ENCODE measurements at regions not wholly inside any gene's neighbourhood (a gene's known extent, or its start where the extent isn't known, plus 50 kb on each side); places are given as distances from the start of the nearest gene placed in this dataset.

DNA sequence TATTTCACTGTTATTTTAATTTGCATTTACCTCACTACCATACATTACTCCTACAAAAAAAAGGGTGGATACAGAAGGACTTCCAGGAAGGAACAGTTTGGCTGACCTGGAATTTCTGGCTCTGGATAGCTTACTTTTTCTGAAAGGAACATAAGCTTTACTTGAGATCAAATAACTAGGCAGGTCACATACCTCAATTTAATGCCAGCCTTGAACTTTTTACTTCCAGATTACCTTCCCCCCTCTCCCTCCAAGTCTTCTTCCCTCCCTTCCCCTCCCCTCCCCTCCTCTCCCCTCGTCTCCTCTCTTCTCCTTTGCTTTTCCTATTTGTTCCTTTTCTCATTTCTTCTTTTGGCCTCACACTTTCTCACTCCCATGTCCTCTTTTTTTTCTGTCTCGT, 659.2 kb upstream of the AADAT start:
- H3K4me1 Mint-ChIP-seq (ENCODE audit: low read depth), result no peaks in the 10 kb centered on the region
- DNase-seq (no peak), ATAC-seq (no peak)
- peaks cover 6% of the 10 kb centered on the region for H3K9me3 Mint-ChIP-seq
- H3K4me3 Mint-ChIP-seq, result no peak overlapping the region
- H3K36me3 Mint-ChIP-seq (ENCODE audit: insufficient read depth), result no peaks in the 10 kb centered on the region
- no peaks in the 10 kb centered on the region for H3K27me3 Mint-ChIP-seq (ENCODE audit: low read depth)

DNA sequence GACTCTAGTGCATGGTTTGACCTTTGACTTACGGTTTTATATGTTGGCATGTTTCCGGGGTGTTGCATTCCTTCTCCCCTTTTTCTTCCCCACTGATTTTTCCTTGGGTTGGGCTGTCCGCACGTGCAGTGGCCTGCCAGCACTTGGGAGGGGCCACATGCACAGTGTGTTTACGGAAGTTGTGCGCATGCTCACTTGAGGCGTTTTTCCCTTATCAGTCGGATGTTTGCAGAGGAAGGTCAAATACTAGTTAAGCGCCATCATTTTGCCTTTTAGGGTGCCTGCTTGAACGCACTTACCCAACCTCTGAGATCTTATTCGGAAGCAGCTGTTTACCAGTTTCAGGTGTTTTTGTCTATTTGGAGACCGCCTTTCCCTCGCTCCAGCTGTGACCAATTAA, 653.9 kb upstream of the AADAT start:
- no peak for ATAC-seq
- H3K4me3 Mint-ChIP-seq, result no peak overlapping the region
- H3K27me3 Mint-ChIP-seq (ENCODE audit: low read depth), result no peaks in the 10 kb centered on the region
- H3K4me1 Mint-ChIP-seq (ENCODE audit: low read depth), result no peaks in the 10 kb centered on the region
- H3K36me3 Mint-ChIP-seq (ENCODE audit: insufficient read depth), result no peaks in the 10 kb centered on the region
- H3K9me3 Mint-ChIP-seq, result no peaks in the 10 kb centered on the region
- DNase-seq, result no peak

DNA sequence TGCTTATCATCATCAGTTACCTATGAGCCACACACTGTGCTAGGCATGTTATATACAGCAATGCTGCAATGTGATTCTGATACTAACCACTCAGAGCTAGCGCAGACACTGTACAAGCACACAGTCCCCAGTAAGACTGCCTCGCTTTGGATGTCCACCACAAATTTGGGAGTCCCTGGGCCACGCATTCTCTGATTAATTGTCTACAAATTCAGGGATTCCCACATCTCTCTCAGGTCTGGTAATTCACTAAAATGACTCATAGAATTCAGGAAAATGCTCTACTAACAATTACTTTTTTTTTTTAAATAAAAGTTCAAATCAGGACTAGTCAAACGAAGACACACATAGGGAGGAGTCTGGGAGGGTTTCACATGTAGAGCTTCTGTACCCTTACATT, 652.1 kb upstream of the AADAT start:
- Mint-ChIP-seq H3K4me1 (ENCODE audit: low read depth) (no peaks in the 10 kb centered on the region), H3K9me3 (no peaks in the 10 kb centered on the region), H3K27me3 (ENCODE audit: low read depth) (no peaks in the 10 kb centered on the region), H3K36me3 (ENCODE audit: insufficient read depth) (no peaks in the 10 kb centered on the region), H3K4me3 (no peak overlapping the region)
- ATAC-seq (no peak), DNase-seq (no peak)

DNA sequence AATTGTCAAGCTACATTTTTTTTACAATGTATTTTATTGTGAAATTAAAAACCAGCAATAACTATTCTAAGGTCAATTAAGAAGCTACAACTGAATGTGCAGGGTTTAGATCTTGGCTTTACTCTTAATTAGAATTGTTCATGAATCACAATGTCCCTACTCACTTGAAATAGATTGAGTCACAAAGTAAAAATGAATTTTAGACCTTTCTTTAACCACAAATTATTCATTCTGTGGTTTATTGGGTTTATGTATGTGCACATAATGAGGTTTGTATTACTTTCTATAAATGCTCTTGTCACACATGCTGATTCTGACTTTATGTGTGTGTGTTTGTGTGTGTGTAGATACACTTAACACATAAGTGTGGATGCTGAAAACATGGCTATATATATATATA, 647.0 kb upstream of the AADAT start:
- H3K9me3 Mint-ChIP-seq, result no peaks in the 10 kb centered on the region
- H3K4me1 Mint-ChIP-seq (ENCODE audit: low read depth), result no peaks in the 10 kb centered on the region
- no peaks in the 10 kb centered on the region for H3K27me3 Mint-ChIP-seq (ENCODE audit: low read depth)
- ATAC-seq (no peak), DNase-seq (no peak)
- H3K36me3 Mint-ChIP-seq (ENCODE audit: insufficient read depth), result no peaks in the 10 kb centered on the region
- H3K4me3 Mint-ChIP-seq, result no peak overlapping the region

DNA sequence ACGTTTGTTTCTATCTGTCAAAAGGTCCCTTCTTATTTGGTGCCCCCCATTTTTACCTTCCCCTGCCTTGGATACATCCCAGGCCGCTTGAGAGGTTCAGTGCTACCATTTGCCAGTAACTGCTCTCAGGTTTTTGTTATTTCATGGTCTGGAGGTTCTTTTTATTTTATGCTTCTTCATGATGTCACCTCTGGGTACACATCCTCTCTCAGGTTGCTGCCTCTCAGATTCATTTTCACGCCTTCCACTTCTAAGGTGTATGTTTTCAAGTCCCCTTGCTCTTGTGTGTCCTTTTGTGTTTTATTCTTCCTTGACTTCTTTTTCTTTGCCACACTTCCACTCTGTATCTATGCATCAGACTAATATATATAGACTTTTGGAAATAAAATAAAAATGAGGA, 640.1 kb upstream of the AADAT start:
- no peaks in the 10 kb centered on the region for H3K36me3 Mint-ChIP-seq (ENCODE audit: insufficient read depth)
- H3K9me3 Mint-ChIP-seq, result peaks cover 6% of the 10 kb centered on the region
- H3K4me1 Mint-ChIP-seq (ENCODE audit: low read depth), result no peaks in the 10 kb centered on the region
- no peak overlapping the region for H3K4me3 Mint-ChIP-seq
- no peak for ATAC-seq
- H3K27me3 Mint-ChIP-seq (ENCODE audit: low read depth), result no peaks in the 10 kb centered on the region
- no peak for DNase-seq

DNA sequence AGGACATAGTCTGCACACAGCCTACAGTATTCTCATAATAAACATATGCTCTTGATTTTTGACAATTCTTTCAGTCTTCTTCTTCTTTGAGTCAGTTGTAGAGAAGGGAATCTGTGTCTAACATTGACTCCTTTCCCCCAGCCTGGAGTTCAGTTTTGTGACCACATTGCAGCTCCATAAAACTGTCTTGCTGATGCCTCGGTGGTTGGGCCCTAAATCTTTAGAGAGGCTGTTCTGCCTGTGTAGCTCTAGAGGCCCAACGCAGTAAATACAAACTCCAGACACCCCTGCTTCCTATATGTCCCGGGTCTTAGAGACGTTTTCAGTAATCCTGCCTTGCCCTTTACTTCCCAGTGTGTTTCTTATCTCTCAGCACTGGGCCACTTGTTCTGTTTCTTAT, 639.5 kb upstream of the AADAT start:
- no peaks in the 10 kb centered on the region for H3K36me3 Mint-ChIP-seq (ENCODE audit: insufficient read depth)
- no peaks in the 10 kb centered on the region for H3K27me3 Mint-ChIP-seq (ENCODE audit: low read depth)
- H3K4me3 Mint-ChIP-seq, result no peak overlapping the region
- DNase-seq (no peak), ATAC-seq (no peak)
- no peaks in the 10 kb centered on the region for H3K4me1 Mint-ChIP-seq (ENCODE audit: low read depth)
- peaks cover 6% of the 10 kb centered on the region for H3K9me3 Mint-ChIP-seq

DNA sequence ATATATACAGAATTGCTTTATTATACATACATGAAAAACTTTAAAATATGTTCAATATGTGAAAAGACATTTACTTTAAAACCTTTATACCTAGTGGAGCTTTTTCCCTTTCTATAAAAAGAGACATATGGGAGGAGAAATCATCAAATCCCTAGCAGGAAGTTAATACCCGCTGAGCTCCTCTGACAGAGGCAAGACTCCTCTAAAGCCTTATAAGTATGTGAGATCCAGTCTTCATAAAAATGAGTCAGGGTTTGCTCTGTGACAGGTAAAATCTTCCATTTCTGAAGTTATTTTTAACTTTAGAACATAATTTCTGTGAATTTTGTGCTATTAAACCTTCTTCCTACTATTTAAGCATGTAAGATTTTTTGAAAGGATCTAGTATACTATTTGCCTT, 634.4 kb upstream of the AADAT start:
- Mint-ChIP-seq H3K4me1 (ENCODE audit: low read depth) (no peaks in the 10 kb centered on the region), H3K4me3 (no peak overlapping the region), H3K36me3 (ENCODE audit: insufficient read depth) (no peaks in the 10 kb centered on the region), H3K9me3 (peaks cover 11% of the 10 kb centered on the region), H3K27me3 (ENCODE audit: low read depth) (no peaks in the 10 kb centered on the region)
- DNase-seq (no peak), ATAC-seq (no peak)

DNA sequence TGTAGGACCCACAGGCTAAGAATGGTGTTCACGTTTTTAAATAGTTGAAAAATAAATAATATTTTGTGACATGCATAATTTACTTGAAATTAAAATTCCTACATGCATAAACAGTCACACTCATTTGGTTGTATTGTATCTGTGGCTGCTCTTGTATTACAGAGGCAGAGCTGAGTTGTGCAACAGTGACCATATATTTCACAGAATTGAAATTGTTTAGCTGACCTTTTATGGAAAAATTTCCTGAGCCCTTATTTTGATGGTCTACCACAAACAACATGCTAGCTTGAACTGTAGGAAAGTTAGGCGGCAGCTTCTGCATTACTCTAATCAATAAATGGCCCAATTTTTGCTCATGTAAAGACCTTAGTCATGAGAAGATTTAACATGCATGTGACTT, 633.4 kb upstream of the AADAT start:
- H3K36me3 Mint-ChIP-seq (ENCODE audit: insufficient read depth), result no peaks in the 10 kb centered on the region
- ATAC-seq (no peak), DNase-seq (no peak)
- peaks cover 10% of the 10 kb centered on the region for H3K9me3 Mint-ChIP-seq
- no peaks in the 10 kb centered on the region for H3K27me3 Mint-ChIP-seq (ENCODE audit: low read depth)
- H3K4me1 Mint-ChIP-seq (ENCODE audit: low read depth), result no peaks in the 10 kb centered on the region
- no peak overlapping the region for H3K4me3 Mint-ChIP-seq

DNA sequence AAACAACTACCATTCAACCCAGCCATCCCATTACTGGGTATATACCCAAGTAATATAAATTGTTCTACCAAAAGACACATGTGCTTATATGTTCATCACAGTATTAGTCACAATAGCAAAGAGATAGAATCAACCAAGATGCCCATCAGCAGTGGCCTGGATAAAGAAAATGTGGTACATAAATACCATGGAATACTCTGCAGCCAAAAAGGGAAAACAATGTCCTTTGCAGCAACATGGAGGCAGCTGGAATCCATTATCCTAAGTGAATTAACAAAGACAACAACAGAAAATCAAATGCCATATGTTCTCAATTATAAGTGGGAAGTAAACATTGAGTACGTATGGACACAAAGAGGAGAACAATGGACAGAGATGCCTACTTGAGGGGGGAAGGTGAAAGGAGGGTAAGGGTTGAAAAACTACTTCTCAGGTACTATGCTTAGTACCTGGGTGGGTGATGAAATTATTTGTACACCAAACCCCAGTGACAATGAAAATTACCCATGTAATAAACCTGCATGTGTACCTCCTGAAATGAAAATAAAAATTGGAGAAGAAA, 632.1 kb upstream of the AADAT start:
- no peaks in the 10 kb centered on the region for H3K36me3 Mint-ChIP-seq (ENCODE audit: insufficient read depth)
- no peak for ATAC-seq
- H3K4me1 Mint-ChIP-seq (ENCODE audit: low read depth), result no peaks in the 10 kb centered on the region
- peaks cover 10% of the 10 kb centered on the region for H3K9me3 Mint-ChIP-seq
- DNase-seq, result no peak
- no peaks in the 10 kb centered on the region for H3K27me3 Mint-ChIP-seq (ENCODE audit: low read depth)
- no peak overlapping the region for H3K4me3 Mint-ChIP-seq

DNA sequence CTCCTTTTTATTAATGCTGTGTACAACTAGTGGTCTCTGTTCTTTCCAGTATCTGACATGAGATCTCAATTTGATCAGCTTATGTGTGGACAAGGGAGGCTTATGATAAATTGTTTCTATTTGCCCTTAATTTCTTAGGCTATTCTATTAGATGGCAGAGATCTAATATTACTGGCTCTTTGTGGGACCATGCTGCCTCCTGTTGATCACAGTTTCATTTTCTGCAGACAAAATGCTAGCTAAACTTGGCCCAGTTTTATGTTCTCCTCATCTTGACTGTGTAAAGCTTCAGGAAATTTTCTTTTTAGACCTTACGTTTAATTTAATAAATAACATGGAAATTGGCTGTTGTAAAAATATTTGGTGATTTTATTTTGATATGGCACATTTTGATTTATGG, 627.1 kb upstream of the AADAT start:
- H3K4me1 Mint-ChIP-seq (ENCODE audit: low read depth), result no peaks in the 10 kb centered on the region
- no peak overlapping the region for H3K4me3 Mint-ChIP-seq
- DNase-seq, result no peak
- H3K36me3 Mint-ChIP-seq (ENCODE audit: insufficient read depth), result no peaks in the 10 kb centered on the region
- H3K27me3 Mint-ChIP-seq (ENCODE audit: low read depth), result no peaks in the 10 kb centered on the region
- no peak for ATAC-seq
- H3K9me3 Mint-ChIP-seq, result peaks cover 12% of the 10 kb centered on the region

DNA sequence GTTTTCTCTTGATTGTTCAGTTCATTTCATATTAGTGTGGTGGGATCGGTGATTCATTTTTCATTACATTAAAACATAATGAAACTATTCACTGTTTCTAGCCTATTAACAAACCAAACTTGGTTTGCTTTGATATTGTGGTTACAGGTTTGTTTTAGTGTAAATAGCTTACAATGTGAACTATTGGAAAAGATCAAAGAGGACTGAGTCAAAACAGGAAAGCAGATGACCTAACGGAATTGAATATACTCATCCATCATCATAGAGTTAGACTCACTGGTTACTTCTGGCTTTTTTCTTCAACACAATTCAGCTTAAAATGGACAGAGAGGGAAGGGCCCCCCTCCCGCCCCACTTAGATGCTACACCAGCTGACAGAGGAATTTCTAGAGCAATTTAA, 616.2 kb upstream of the AADAT start:
- Mint-ChIP-seq H3K4me1 (ENCODE audit: low read depth) (no peaks in the 10 kb centered on the region), H3K36me3 (ENCODE audit: insufficient read depth) (no peaks in the 10 kb centered on the region), H3K4me3 (no peak overlapping the region), H3K9me3 (peaks cover 4% of the 10 kb centered on the region), H3K27me3 (ENCODE audit: low read depth) (no peaks in the 10 kb centered on the region)
- DNase-seq (no peak), ATAC-seq (no peak)

DNA sequence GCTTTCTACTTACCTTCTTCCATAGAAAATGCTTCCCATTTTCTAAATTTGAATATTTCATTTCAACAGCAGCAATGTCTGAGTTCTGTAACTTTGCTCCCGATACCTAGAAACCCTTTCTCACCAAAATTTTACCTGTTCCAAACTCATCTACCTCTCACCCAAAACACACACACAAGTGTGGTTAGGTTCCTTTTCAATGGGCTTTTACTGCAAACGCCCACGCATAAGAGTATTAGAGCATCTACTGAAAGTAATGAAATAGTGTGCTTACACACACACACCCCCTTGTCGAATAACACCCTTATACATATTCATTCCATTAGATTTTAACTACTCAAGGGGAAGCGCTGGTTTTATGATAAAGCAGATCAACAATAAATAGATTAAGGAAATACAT, 610.3 kb upstream of the AADAT start:
- no peaks in the 10 kb centered on the region for H3K9me3 Mint-ChIP-seq
- ATAC-seq (no peak), DNase-seq (no peak)
- H3K4me1 Mint-ChIP-seq (ENCODE audit: low read depth), result no peaks in the 10 kb centered on the region
- no peak overlapping the region for H3K4me3 Mint-ChIP-seq
- H3K27me3 Mint-ChIP-seq (ENCODE audit: low read depth), result no peaks in the 10 kb centered on the region
- no peaks in the 10 kb centered on the region for H3K36me3 Mint-ChIP-seq (ENCODE audit: insufficient read depth)

DNA sequence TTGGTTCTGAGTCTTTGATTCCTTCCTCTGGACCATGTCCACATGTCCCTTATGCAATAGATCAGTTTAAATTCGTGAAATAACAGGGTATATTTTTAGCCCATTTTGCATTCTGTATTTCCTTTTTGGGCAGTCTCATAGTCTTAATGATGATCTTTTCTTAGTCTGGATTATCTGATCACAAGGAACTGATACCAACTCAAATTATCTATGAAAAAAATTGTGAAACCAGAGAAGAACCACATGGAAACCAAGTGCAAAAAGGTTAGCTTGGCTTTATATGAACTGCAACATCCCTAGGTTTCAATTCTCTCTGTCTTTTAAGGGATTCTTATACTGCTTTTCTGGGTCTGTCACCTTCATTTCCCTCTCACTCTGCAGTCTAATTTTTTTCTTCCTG, 608.6 kb upstream of the AADAT start:
- ATAC-seq (no peak), DNase-seq (no peak)
- H3K36me3 Mint-ChIP-seq (ENCODE audit: insufficient read depth), result no peaks in the 10 kb centered on the region
- no peaks in the 10 kb centered on the region for H3K4me1 Mint-ChIP-seq (ENCODE audit: low read depth)
- no peak overlapping the region for H3K4me3 Mint-ChIP-seq
- H3K9me3 Mint-ChIP-seq, result no peaks in the 10 kb centered on the region
- no peaks in the 10 kb centered on the region for H3K27me3 Mint-ChIP-seq (ENCODE audit: low read depth)

DNA sequence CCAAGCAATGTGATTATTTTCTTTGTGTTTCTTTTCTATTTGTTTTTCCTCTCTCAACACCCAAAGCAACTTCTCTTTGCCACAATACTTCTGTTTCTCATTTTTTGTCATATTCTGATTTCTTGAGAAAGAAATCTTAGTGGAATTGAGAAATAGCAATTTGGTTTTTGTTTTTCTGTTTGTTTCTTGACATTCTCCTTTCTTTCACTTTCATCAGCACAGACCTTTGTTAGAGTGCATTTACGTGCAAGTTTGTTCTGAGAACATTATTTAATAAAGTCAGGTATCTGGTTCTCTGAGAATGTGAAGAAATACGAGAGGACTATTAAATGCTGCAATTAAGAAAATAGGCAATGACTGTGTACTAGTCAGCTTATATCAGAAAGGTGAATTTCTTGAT, 608.1 kb upstream of the AADAT start:
- Mint-ChIP-seq H3K36me3 (ENCODE audit: insufficient read depth) (no peaks in the 10 kb centered on the region), H3K27me3 (ENCODE audit: low read depth) (no peaks in the 10 kb centered on the region), H3K4me3 (no peak overlapping the region), H3K4me1 (ENCODE audit: low read depth) (no peaks in the 10 kb centered on the region), H3K9me3 (no peaks in the 10 kb centered on the region)
- DNase-seq, result no peak
- no peak for ATAC-seq

DNA sequence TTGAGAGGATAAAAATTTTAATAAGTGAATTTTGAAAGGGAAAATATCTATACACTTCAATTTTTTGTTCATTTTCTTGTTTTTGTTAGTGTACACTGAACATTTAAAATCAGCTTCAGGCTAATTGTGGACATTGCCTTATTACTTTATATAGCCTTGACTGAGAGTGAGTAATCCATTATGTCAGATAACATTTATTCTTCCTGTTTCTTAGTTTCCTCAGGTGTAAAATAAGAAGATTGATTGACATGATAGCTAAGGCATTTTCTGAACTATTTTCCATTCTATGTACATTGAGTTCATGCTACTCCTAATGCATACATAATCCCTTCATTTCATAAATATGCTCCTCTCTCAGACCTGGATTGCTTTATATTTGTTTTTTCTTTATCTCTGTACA, 607.3 kb upstream of the AADAT start:
- no peaks in the 10 kb centered on the region for H3K4me1 Mint-ChIP-seq (ENCODE audit: low read depth)
- H3K9me3 Mint-ChIP-seq, result no peaks in the 10 kb centered on the region
- H3K36me3 Mint-ChIP-seq (ENCODE audit: insufficient read depth), result no peaks in the 10 kb centered on the region
- ATAC-seq, result no peak
- DNase-seq, result no peak
- no peaks in the 10 kb centered on the region for H3K27me3 Mint-ChIP-seq (ENCODE audit: low read depth)
- H3K4me3 Mint-ChIP-seq, result no peak overlapping the region

DNA sequence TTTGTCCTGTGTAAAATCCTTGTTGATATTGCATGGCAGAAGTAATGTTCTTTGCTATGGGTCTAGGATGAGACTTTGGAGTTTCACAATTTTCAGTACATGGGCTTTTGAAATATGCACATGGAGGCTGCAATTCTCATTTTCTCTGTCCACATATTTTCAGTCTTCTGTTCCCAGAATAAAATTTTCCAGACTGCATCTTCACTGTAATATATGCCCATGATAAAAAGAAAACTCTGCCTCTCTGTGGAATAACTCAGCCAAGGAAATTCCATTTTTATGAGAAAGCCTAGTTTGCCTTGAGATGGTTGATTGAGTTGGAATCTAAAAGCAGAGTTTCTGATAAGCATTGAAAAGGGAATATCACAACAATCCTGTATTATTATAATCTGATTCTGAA, 601.4 kb upstream of the AADAT start:
- Mint-ChIP-seq H3K36me3 (ENCODE audit: insufficient read depth) (no peaks in the 10 kb centered on the region), H3K9me3 (peaks cover 11% of the 10 kb centered on the region), H3K4me1 (ENCODE audit: low read depth) (no peaks in the 10 kb centered on the region), H3K27me3 (ENCODE audit: low read depth) (no peaks in the 10 kb centered on the region), H3K4me3 (no peak overlapping the region)
- ATAC-seq, result no peak
- no peak for DNase-seq
